Cardiac muscle cell (in vitro differentiated cells and primary cell): ENCODE measurements at regions not wholly inside any gene's neighbourhood (a gene's known extent, or its start where the extent isn't known, plus 50 kb on each side); places are given as distances from the start of the nearest gene placed in this dataset.

Source experiments
- DNase-seq, 2 donors: peaks; one replicate each; pipeline versions ENCODE4 v3.0.0 to v3.0.0-alpha.2; 2010 to 2017; ENCODE audit warnings: low read depth in 1 of 2, low spot score in 1 of 2
- H3K27ac ChIP-seq: fragments of 200-600 bp; sonication (generic); 2 replicates; pipeline ENCODE4 v1.5.1; 2016
- H3K27me3 ChIP-seq: fragments of 200-600 bp; sonication (generic); 2 replicates; pipeline ENCODE4 v1.6.0; 2016; ENCODE audit warnings: control low read depth
- H3K36me3 ChIP-seq: fragments of 200-600 bp; sonication (generic); 2 replicates; pipeline ENCODE4 v1.5.1; 2016; ENCODE audit warnings: control low read depth
- H3K4me1 ChIP-seq: fragments of 200-600 bp; sonication (generic); 2 replicates; pipeline ENCODE4 v1.8.1; 2017; ENCODE audit warnings: low read depth, mild to moderate bottlenecking, mixed run types
- H3K4me3 ChIP-seq: fragments of 200-600 bp; sonication (generic); 2 replicates; pipeline ENCODE4 v1.5.1; 2016; ENCODE audit warnings: mild to moderate bottlenecking
- H3K9me3 ChIP-seq: fragments of 200-600 bp; sonication (generic); 2 replicates; pipeline ENCODE4 v1.5.1; 2017; ENCODE audit warnings: low read depth, mild to moderate bottlenecking, control low read depth
- CTCF ChIP-seq: IDR thresholded peaks from 2 replicates; pipeline ENCODE4 v1.5.1; 2012; ENCODE audit warnings: low read depth, mild to moderate bottlenecking, low read length

- Histone ChIP-seq H3K36me3 (no peaks in the 10 kb centered on the region), H3K4me1 (no peaks in the 10 kb centered on the region), H3K4me3 (no peak overlapping the region), H3K27me3 (no peaks in the 10 kb centered on the region), H3K27ac (no peak overlapping the region), H3K9me3 (no peaks in the 10 kb centered on the region)
- DNase-seq = no peak
- TF ChIP-seq CTCF = no peak
Measured at GRCh38 chr4:180203349-180203748, 2039.9 kb upstream of the TENM3 start.

- H3K36me3 ChIP-seq = no peaks in the 10 kb centered on the region
- no peaks in the 10 kb centered on the region for H3K4me1 ChIP-seq
- no peak for TF ChIP-seq CTCF
- no peak overlapping the region for H3K27ac ChIP-seq
- H3K4me3 ChIP-seq = no peak overlapping the region
- H3K9me3 ChIP-seq = no peaks in the 10 kb centered on the region
- DNase-seq = no peak
- H3K27me3 ChIP-seq = no peaks in the 10 kb centered on the region
Measured at GRCh38 chr4:180205276-180205675, 2037.9 kb upstream of the TENM3 start.

GRCh38 chr4:180207921-180208320 lies 2035.3 kb upstream of the TENM3 start:
- Histone ChIP-seq H3K27me3 (no peaks in the 10 kb centered on the region), H3K9me3 (no peaks in the 10 kb centered on the region), H3K27ac (no peak overlapping the region), H3K4me1 (no peaks in the 10 kb centered on the region), H3K36me3 (no peaks in the 10 kb centered on the region), H3K4me3 (no peak overlapping the region)
- no peak for DNase-seq
- no peak for TF ChIP-seq CTCF

- Histone ChIP-seq H3K27me3 (no peaks in the 10 kb centered on the region), H3K4me1 (no peaks in the 10 kb centered on the region), H3K9me3 (no peaks in the 10 kb centered on the region), H3K36me3 (no peaks in the 10 kb centered on the region), H3K4me3 (no peak overlapping the region), H3K27ac (no peak overlapping the region)
- DNase-seq = no peak
- no peak for TF ChIP-seq CTCF
Measured at GRCh38 chr4:180217070-180217469, 2026.1 kb upstream of the TENM3 start.

GRCh38 chr4:180219080-180219479 lies 2024.1 kb upstream of the TENM3 start:
- DNase-seq = no peak
- no peak for TF ChIP-seq CTCF
- H3K27me3 ChIP-seq = no peaks in the 10 kb centered on the region
- H3K4me1 ChIP-seq = no peaks in the 10 kb centered on the region
- no peaks in the 10 kb centered on the region for H3K9me3 ChIP-seq
- no peak overlapping the region for H3K4me3 ChIP-seq
- H3K27ac ChIP-seq = no peak overlapping the region
- H3K36me3 ChIP-seq = no peaks in the 10 kb centered on the region

GRCh38 chr4:180225977-180226376 lies 2017.2 kb upstream of the TENM3 start:
- no peak for DNase-seq
- Histone ChIP-seq H3K4me3 (no peak overlapping the region), H3K27ac (no peak overlapping the region), H3K9me3 (no peaks in the 10 kb centered on the region), H3K4me1 (no peaks in the 10 kb centered on the region), H3K27me3 (no peaks in the 10 kb centered on the region), H3K36me3 (no peaks in the 10 kb centered on the region)
- TF ChIP-seq CTCF = no peak
